Epithelial cell of esophagus (primary cell): ENCODE measurements at regions not wholly inside any gene's neighbourhood (a gene's known extent, or its start where the extent isn't known, plus 50 kb on each side); places are given as distances from the start of the nearest gene placed in this dataset.
A peak's percentile ranks its signal among the peaks of the same experiment; 100 is the strongest.

Experiments used
- DNase-seq: peaks from one replicate; pipeline ENCODE4 v3.0.0; 2010; ENCODE audit warnings: low read depth
- H3K4me3 ChIP-seq: 2 replicates; pipeline ENCODE4 v1.5.1; 2011; ENCODE audit warnings: mild to moderate bottlenecking, low read length, control low read depth
- CTCF ChIP-seq: IDR thresholded peaks from 2 replicates; pipeline ENCODE4 v1.5.1; 2011; ENCODE audit warnings: low read depth, mild to moderate bottlenecking, low read length, control low read depth, inconsistent platforms; ENCODE audit not compliant: insufficient read depth; ENCODE audit errors: missing control alignments

GRCh38 chr4:54912155-54912554 lies 213.2 kb downstream of the KDR start:
- TF ChIP-seq CTCF = no peak
- DNase-seq = peak; percentile 48
- H3K4me3 ChIP-seq = no peak overlapping the region

GRCh38 chr4:54909961-54910360 lies 215.4 kb downstream of the KDR start:
- H3K4me3 ChIP-seq = no peak overlapping the region
- no peak for DNase-seq
- TF ChIP-seq CTCF = no peak

- H3K4me3 ChIP-seq = no peak overlapping the region
- DNase-seq = no peak
- no peak for TF ChIP-seq CTCF
Observed at GRCh38 chr4:54908763-54909162, 216.6 kb downstream of the KDR start.

GRCh38 chr4:54904953-54905352 lies 220.4 kb downstream of the KDR start:
- no peak for TF ChIP-seq CTCF
- DNase-seq = no peak
- no peak overlapping the region for H3K4me3 ChIP-seq

- DNase-seq = no peak
- no peak overlapping the region for H3K4me3 ChIP-seq
- TF ChIP-seq CTCF = no peak
Observed at GRCh38 chr4:54902976-54903375, 222.4 kb downstream of the KDR start.

- TF ChIP-seq CTCF = no peak
- H3K4me3 ChIP-seq = no peak overlapping the region
- peak; percentile 87 for DNase-seq
Observed at GRCh38 chr4:54902271-54902670, 223.1 kb downstream of the KDR start.

- DNase-seq = no peak
- no peak for TF ChIP-seq CTCF
- no peak overlapping the region for H3K4me3 ChIP-seq
Observed at GRCh38 chr4:54901202-54901601, 224.2 kb downstream of the KDR start.
